NCI-H187 (cell line): ENCODE measurements at regions not wholly inside any gene's neighbourhood (a gene's known extent, or its start where the extent isn't known, plus 50 kb on each side); places are given as distances from the start of the nearest gene placed in this dataset.
"Not testable (repeated sequence)": the region's sequence is repeated elsewhere in the genome, so short reads cannot be mapped to it uniquely, and the experiment has no call there.

Source experiments
- DNase-seq, 2 experiments: peaks; one replicate each; lab custom pipeline; 2025; lab: John Stamatoyannopoulos, UW

DNA sequence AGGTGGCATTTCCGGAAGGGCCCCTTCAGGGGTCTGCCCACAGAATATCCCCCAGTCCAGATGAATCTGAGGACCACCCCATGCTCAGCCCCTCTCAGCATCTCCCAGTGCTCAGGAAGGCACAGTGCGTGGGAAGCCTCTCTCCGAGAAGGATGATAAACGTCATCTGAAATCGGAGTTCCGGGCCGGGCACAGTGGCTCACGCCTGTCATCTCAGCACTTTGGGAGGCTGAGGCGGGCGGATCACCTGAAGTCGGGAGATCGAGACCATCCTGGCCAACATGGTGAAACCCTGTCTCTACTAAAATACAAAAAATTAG is 74.5 kb upstream of the PPP1R26 start:
- not testable (repeated sequence) for DNase-seq

DNA sequence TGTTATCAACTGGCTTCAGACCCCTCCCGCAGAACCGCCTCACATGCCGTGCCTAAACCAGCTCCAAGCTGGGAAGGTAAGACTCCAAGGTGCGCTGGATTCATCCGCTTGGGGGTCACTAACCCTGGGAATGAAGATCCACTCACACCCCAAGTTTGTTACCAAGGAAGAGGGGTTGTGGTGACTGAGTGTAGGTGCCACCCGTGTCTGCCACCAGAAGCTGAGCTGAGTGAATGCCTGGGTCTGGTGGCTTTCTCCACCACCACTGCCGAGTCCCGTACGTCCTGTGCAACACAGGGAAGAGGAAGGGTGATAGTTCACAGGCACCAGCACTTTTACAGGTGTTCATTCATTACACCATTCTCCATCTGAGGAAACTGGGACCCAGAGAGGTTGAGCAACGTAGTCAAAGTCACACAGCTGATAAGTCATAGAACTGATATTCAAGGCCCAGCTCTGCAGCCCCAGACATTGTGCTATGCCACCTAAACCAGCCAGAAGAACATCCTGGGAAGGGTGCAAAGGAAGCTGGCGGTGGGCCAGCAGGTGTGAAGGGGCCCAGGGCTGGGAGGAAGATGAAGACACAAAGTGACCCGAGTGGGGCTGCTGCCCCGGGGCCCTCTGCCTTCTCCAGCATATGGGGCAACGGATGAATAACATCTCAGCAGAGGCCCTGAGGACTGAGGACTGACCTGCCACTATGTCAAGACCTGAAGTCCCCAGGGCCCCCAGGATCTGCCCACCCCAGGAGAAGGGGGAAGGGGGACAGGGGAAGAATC is 70.9 kb upstream of the PPP1R26 start:
- DNase-seq = no peak

DNA sequence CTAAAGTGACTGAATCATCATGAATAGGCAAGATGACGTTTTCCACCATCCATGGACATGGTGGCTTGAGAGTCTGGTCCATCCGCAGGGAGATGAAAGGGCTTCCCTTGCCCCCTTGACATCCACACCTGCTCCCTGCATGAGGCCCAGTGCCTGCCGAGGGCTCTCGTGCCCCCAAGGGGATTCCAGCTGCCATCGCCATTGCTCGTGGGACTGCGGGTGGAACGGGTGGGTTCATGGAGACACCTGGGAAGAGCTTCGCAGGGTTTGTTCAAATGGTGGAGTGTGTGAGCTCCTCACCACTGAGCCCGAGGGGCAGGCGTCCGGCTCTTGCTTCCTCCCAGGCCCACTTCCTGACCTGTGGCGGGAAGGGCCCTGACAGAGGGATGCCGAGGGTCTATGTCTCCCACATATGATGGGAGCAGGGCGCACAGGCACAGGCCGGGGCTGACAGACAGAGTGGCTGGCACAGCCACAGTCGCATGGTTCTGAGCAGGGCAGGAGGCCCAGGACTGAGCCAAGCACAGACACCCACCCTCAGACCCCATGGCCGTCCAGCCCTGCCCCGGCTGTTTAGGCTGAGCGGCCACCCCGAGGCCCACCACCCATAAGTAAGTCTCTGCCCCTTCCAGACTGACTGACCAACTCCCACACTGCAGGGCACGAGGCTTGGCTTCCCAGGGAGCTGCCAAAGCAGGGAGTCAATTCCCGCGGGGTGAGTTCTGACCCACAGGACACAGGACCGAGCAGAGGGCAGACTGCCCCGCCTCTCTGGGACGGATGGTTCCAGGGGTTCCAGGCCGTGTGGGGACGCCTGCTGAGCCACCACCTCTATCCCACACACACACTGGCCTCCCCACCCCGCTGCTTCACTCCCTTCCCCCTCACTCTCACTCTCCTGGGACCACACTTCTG is 70.0 kb upstream of the PPP1R26 start:
- DNase-seq = no peak

DNA sequence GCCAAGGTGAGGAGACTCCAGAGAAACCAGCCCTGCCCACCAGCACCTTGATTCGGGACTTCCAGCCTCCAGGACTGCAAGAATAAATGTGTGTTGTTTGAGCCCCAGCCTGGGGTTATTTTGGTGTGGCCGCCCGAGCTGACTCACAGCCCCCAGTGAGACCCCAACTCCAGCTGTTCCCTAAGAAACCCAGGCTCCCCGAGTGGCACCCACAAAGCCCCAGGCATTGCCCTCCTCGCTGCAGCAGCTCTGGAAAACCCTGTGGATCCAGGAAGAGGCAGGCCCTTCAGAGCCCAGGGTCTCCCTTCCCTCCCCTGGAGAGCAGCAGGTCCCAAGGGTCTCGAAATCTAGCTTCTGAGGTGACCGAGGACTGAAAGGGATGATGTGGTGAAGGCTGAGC is 69.2 kb upstream of the PPP1R26 start:
- DNase-seq = no peak

DNA sequence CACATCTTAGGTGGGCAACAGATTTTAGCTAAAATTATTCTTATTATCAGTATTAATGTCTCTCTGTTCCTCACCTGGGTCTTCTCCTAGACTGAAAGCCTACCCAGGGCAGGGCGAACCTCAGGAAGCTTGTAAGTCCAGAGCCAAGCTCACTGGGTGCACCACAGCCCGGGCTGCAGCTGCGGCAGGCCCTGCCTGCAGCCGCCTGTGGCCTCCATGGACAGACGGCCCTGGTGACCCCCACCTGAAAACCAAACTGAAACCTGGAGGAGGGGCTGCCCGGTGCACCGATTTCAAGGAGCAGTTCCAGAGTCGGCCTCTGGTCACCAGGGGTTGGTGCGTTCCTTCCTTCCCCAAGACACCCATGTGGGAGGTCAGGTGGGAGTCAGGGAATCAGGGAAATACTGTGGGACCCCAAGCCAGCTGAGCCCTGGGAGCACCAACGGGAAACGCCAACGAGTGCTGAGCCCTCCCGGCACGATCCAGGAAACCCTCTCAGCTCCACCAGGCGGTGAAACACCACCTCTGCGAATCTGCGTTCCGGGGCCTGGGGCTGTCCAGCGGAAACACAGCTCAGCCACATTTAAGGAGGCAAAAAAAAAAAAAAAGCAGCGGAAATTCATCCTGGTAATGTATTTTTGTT is 68.6 kb upstream of the PPP1R26 start:
- no peak for DNase-seq

DNA sequence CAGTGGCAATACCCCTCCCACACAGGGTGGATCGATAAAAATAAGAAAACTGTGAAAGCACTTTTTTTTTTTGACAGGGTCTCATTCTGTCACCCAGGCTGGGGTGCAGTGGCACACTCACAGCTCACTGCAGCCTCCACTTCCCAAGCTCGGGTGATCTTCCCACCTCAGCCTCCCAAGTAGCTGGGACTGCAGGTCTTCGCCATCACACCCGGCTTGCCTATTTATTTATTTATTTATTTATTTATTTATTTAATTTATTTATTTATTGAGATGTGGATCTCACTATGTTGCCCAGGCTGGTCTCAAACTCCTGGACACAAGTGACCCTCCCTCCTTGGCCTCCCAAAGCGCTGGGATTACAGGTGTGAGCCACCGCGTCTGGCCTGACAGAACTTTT is 68.0 kb upstream of the PPP1R26 start:
- not testable (repeated sequence) for DNase-seq

DNA sequence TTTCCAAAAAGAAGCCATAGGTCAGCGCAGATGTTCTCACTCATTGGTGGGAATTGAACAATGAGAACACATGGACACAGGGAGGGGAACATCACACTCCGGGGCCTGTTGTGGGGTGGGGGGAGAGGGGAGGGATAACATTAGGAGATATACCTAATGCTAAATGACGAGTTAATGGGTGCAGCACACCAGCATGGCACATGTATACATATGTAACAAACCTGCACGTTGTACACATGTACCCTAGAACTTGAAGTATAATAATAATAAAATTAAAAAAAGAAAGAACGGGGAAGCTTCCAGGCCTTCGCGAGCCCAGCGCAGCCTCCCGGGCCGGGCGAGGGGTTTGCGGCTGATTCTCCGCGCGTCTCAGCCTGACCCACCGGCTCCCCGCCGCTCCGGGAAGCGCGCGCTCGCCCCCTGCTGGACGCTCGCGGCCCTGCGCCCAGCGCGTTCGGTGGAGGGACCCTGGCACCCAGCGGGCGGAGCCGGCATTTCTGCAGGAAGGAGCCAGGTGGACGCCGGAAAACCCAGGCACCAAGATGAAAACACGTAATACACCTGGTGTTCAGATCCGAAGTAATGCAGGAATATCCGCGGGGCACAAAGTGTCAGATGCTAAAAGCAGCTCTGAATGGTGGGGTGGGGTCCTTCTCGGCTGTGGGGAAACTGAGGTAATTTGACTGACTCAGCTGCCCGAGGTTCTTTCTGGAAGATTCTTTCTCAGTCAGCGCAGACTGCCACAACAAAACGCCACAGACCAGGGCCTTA is 67.1 kb upstream of the PPP1R26 start:
- DNase-seq = peak; percentile 16 to 27

DNA sequence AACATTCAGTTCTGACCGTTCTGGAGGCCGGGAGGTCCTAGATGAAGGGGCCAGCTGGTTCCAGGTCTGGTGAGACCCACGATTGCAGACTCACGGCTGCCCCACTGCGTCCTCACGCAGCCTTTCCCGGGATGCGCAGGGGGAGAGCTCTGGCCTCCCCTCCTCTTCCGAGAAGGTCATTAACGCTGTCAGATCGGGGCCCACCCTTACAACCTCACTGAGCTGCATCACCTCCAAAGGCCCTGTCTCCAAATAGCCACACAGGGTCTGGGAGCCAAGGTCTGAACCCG is 66.6 kb upstream of the PPP1R26 start:
- no peak for DNase-seq

DNA sequence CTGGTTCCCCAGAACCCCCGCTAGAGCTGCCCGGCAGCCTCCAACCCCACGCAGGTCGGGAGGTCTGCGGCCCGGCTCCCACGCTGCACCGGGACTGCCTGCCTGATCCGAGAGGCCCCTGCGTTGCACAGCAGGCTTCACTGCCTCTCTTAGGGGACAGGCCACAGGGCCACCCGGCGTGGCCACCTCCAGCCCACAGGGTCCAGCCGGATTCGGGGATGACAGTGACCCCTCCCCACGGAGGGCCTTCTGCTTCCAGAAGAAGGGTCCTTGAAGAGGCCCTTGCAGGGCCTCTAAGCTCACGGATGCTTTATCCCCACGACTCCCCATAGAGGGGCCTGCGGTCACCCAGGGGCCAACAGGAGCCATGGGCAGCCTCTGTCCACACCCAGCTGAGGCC is 66.1 kb upstream of the PPP1R26 start:
- DNase-seq = no peak

DNA sequence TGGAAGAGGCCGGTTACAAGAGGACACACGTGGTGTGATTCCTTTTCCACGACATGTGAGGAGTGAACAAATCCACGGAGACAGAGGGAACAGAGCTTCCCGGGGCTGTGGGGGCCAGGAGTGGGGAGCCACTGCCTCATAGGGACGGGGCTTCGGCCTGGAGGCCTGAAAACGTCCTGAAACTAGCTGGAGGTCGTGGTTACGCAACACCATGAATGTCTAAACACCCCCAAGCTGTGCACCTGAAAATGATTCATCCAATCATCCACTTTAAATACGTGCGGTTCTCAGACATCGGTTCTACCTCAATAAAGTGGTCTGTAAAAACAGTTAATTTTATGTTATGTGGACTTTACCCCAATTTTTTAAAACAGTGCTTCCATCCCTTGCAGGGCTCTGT is 65.3 kb upstream of the PPP1R26 start:
- DNase-seq = no peak

DNA sequence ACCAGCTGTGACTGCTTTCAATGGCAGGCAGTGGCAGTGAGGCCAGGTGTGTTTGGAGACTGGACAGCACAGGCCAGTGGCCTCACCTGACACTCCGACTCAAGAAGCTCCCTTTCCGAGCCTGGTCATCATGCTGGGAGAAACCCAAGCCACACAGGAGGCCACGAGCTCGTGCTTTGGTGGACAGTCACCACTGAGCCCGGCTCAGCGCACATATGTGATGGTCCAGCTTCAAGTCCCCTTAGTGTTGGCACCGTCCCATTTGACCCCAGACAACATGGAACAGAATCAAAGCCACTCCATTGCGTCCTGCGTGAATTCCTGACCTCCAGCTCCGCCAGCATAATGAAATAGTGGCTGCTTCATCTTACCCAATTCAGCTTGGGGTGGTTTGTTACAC is 64.0 kb upstream of the PPP1R26 start:
- DNase-seq = no peak

DNA sequence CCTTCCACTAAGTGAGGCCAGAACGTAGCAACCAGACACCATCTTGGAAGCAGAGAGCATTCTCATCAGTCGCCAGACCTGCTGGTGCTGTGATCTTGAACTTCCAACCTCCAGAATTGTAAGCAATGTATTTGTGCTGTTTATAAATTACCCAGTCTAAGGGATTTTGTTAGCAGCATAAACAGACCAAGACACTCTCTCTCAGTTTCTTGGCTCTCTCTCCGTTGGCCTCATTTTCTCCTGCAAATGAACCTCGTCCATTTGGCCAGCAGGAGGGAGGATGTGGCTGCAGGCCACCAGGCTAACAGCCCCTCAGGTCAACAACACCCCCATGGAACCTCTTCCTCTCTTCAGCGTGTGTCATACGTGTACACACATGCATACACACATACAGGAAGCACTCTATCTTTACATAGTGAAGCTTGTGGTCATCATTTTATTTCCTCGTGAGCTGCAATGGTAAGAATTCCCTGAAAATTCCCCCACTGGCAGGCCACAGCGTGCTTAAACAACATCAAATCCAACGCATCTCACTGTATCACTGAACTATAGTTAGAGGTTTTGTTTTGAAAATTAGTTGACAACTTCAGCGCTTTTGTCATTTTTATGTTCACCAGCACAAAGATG is 62.8 kb upstream of the PPP1R26 start:
- DNase-seq = no peak

DNA sequence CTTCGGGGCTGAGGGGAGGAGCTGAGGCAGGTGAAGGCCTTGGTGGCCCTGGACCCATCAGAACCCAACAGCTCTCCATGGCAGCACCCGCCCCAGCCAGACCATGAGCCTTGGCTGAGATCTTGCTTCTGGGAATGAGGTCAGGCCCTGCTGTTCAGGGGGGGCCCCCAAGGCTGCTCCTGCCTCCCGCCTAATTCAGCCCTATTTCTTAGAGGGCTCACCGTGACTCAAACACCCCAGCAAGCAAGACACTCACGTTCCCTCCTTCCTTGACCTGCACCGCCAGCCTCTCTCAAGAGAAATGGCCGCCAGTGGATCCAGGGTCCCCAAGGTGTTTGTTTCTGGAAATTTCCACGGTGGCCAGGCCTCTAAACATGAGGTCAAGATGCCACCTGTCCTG is 61.4 kb upstream of the PPP1R26 start:
- no peak for DNase-seq

DNA sequence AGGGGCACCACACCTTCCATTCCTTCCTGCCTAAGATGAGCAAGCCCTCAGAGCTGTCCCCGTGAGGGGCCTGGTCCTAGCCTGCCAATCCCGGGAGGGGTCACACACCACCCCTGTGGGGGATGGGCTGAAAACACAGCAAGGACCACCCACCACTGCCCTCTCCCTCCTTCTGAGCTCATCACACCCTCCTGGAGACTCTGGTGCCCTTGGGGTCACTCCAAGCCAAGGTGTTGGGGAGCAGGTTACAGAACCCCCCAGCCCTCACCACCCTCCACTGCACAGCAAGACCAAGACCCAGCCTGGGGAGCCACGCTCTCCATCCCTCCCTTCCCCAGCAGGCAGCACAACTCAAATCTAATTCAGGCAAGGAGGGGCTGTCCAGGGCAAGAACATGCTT is 60.5 kb upstream of the PPP1R26 start:
- DNase-seq = no peak

DNA sequence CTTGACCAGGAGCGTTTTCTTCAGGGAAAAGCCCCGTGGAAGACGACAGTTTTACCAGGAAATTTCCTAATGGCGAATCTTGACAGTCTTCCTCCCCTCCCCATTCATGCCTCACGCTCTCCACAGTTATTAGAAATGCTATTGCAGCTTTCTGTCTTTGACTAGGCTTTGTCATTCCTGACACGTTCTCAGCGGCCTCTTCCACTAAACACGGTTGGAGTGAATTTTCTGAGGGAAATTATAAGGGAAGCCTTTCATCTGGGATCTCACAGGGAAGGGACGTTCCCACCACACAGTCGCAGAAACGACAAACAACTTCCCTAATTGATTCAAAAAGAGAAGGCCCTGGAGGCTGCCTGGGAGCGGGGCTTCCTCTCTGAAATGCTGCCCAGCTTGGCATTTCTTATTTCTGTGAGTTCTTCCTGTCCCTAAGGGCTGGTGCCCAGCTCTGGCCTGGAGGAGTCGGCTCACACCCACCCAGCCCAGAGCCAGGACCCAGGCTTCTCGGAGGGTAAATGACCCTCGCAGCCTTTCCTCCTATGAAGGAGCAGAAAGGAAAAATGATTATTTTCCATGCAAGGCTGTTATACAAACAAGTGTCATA is 57.1 kb upstream of the PPP1R26 start:
- DNase-seq = no peak

DNA sequence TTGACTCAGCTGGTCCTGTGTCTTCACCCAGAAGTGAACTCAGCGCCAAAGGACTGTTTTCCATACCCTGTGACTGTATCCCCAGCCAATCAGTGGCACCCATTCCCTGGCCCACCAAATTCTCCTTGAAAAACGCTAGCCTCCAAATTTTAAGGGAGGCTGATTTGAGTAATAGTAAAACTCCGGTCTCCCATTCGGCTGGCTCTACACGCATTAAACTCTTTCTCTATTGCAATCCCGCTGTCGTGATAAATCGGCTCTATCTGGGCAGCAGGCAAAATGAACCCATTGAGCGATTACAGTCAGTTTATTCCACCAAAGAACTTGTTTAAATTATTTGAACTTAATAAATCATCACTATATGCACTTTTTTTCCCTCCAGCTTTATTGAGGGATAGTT is 55.9 kb upstream of the PPP1R26 start:
- DNase-seq = no peak
